ENCODE measurements at regions not wholly inside any gene's neighbourhood (a gene's known extent, or its start where the extent isn't known, plus 50 kb on each side); places are given as distances from the start of the nearest gene placed in this dataset.

- Histone ChIP-seq H3K4me3 (no peak overlapping the region), H3K4me1 (no peaks in the 10 kb centered on the region), H3K9me3 (no peaks in the 10 kb centered on the region), H3K27ac (no peak overlapping the region), H3K27me3 (peaks cover 0 to 8% (median 0%) of the 10 kb centered on the region in 9 donors), H3K36me3 (no peaks in the 10 kb centered on the region)
- no peak for TF ChIP-seq CTCF (IDR thresholded peaks at IDR 0.05)
- no peak for TF ChIP-seq POLR2A (IDR thresholded peaks at IDR 0.05)
- ATAC-seq: no peak
- no peak for DNase-seq
- intact Hi-C loops (cut with DNase I): no loop called here
These were observed 101.7 kb upstream of the COL6A5 start for GRCh38 chr3:130243808-130244207.

GRCh38 chr3:130250982-130251381 is 94.5 kb upstream of the COL6A5 start:
- H3K27ac ChIP-seq: no peak overlapping the region
- intact Hi-C loops (cut with DNase I): no loop called here
- no peak for DNase-seq
- peaks cover 0 to 8% (median 0%) of the 10 kb centered on the region in 9 donors for H3K27me3 ChIP-seq
- WGBS, 4 donors: 85 to 90% (median 87%) methylated on average over 7 to 12 of the region's 12 CpGs
- no peak for ATAC-seq
- no peaks in the 10 kb centered on the region for H3K9me3 ChIP-seq
- H3K36me3 ChIP-seq: no peaks in the 10 kb centered on the region
- TF ChIP-seq POLR2A (IDR thresholded peaks at IDR 0.05) (no peak), CTCF (IDR thresholded peaks at IDR 0.05) (no peak)
- no peak overlapping the region for H3K4me3 ChIP-seq
- no peaks in the 10 kb centered on the region for H3K4me1 ChIP-seq

GRCh38 chr3:130255442-130255841 is 90.0 kb upstream of the COL6A5 start:
- Histone ChIP-seq H3K36me3 (no peaks in the 10 kb centered on the region), H3K4me3 (no peak overlapping the region), H3K27ac (no peak overlapping the region), H3K4me1 (peaks cover 0 to 28% (median 2%) of the 10 kb centered on the region in 12 donors), H3K27me3 (peaks cover 0 to 6% (median 0%) of the 10 kb centered on the region in 9 donors), H3K9me3 (no peaks in the 10 kb centered on the region)
- DNase-seq (no peak), ATAC-seq (no peak)
- TF ChIP-seq CTCF (IDR thresholded peaks at IDR 0.05) (no peak), POLR2A (IDR thresholded peaks at IDR 0.05) (no peak)
- WGBS, 4 donors: 67 to 78% (median 75%) methylated on average over 1 of the region's 1 CpG
- intact Hi-C loops (cut with DNase I): no loop called here

- TF ChIP-seq CTCF (IDR thresholded peaks at IDR 0.05) (no peak), POLR2A (IDR thresholded peaks at IDR 0.05) (no peak)
- 65 to 71% (median 66%) methylated on average over 3 of the region's 3 CpGs for WGBS, 4 donors
- peaks cover 0 to 28% (median 2%) of the 10 kb centered on the region in 12 donors for H3K4me1 ChIP-seq
- ATAC-seq (no peak), DNase-seq (no peak)
- H3K27me3 ChIP-seq: peaks cover 0 to 6% (median 0%) of the 10 kb centered on the region in 9 donors
- no peaks in the 10 kb centered on the region for H3K9me3 ChIP-seq
- intact Hi-C loops (cut with DNase I): no loop called here
- peak overlapping the region in 1 of 12 donors; percentile 8 for H3K27ac ChIP-seq
- no peak overlapping the region for H3K4me3 ChIP-seq
- H3K36me3 ChIP-seq: no peaks in the 10 kb centered on the region
These were observed 88.6 kb upstream of the COL6A5 start for GRCh38 chr3:130256821-130257340.

Data from heart left ventricle (tissue), 16 donors.